ENCODE measurements at regions not wholly inside any gene's neighbourhood (a gene's known extent, or its start where the extent isn't known, plus 50 kb on each side); places are given as distances from the start of the nearest gene placed in this dataset.
"Not testable (repeated sequence)": the region's sequence is repeated elsewhere in the genome, so short reads cannot be mapped to it uniquely, and the experiment has no call there.

DNA sequence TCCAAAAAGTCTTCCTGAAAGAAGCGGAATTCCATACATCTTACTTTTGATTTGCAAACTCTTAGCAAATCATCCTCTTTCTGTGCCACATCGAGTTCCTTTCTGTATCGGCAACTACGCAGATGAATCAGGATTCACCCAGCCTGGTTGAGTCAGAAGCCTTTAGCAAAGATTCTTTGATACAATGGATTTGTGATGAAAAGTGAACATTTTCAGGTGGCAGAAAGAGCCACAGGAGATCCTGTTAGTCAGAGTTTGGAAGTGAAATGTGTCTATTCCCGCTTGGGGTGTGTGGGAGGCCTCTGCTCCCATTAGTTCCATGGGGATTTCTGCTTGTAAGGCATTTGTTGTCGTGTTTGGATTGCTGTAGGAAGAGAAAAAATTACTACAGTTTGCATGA lies 351.8 kb upstream of the WWC1 start:
- peaks cover 3% of the 10 kb centered on the region for H3K4me1 Mint-ChIP-seq (ENCODE audit: low read depth)
- no peak for DNase-seq (ENCODE audit: low spot score, unreplicated experiment)
- no peaks in the 10 kb centered on the region for H3K36me3 Mint-ChIP-seq (ENCODE audit: insufficient read depth)
- H3K27ac Mint-ChIP-seq, result no peak overlapping the region
- TF ChIP-seq, protein P1, sequence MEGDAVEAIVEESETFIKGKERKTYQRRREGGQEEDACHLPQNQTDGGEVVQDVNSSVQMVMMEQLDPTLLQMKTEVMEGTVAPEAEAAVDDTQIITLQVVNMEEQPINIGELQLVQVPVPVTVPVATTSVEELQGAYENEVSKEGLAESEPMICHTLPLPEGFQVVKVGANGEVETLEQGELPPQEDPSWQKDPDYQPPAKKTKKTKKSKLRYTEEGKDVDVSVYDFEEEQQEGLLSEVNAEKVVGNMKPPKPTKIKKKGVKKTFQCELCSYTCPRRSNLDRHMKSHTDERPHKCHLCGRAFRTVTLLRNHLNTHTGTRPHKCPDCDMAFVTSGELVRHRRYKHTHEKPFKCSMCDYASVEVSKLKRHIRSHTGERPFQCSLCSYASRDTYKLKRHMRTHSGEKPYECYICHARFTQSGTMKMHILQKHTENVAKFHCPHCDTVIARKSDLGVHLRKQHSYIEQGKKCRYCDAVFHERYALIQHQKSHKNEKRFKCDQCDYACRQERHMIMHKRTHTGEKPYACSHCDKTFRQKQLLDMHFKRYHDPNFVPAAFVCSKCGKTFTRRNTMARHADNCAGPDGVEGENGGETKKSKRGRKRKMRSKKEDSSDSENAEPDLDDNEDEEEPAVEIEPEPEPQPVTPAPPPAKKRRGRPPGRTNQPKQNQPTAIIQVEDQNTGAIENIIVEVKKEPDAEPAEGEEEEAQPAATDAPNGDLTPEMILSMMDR (IDR thresholded peaks at IDR 0.05; ENCODE audit: unreplicated experiment), result no peak
- H3K4me3 Mint-ChIP-seq (ENCODE audit: low read depth), result no peak overlapping the region
- H3K27me3 Mint-ChIP-seq, result peaks cover 3% of the 10 kb centered on the region
- H3K9me3 Mint-ChIP-seq (ENCODE audit: low read depth), result peaks cover 3% of the 10 kb centered on the region

DNA sequence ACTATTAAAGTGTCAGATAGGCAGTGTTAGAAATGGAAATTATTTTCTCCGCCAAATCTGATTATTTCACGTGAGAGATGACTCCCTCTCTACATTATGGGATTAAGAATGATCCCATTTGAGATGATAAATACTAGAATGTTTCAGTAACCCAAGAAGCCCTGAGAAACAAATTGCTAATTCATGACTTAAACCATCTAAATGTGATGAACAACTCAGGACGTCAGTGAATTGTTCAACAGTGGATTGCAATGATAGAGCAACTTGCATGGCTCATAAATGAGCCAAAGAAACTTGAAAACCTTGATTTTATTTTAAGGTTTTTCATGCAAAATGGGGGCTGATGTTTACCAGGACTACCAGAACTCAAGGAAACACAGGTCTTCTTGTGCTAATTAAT lies 350.5 kb upstream of the WWC1 start:
- no peak overlapping the region for H3K27ac Mint-ChIP-seq
- DNase-seq (ENCODE audit: low spot score, unreplicated experiment), result no peak
- TF ChIP-seq, protein P1 (IDR thresholded peaks at IDR 0.05; ENCODE audit: unreplicated experiment), result no peak
- H3K4me3 Mint-ChIP-seq (ENCODE audit: low read depth), result no peak overlapping the region
- H3K27me3 Mint-ChIP-seq, result no peaks in the 10 kb centered on the region
- H3K4me1 Mint-ChIP-seq (ENCODE audit: low read depth), result peaks cover 1% of the 10 kb centered on the region
- peaks cover 3% of the 10 kb centered on the region for H3K9me3 Mint-ChIP-seq (ENCODE audit: low read depth)
- H3K36me3 Mint-ChIP-seq (ENCODE audit: insufficient read depth), result no peaks in the 10 kb centered on the region

DNA sequence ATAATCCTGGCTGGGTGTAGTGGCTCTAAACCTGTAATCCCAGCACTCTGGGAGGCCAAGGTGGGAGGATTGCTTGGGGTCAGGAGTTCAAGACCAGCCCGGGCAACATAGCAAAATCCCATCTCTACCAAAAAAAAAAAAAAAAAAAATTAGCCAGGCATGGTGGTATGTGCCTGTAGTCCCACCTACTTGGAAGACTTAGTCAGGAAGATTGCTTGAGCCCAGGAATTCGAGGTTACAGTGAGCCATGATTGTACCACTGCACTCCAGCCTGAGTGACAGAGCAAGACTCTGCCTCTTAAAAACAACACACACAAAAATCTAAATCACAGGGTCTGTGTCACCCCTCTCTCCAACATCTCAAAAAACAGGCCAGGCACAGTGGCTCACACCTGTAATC lies 349.9 kb upstream of the WWC1 start:
- H3K27me3 Mint-ChIP-seq; DNase-seq (ENCODE audit: low spot score, unreplicated experiment); H3K4me3 Mint-ChIP-seq (ENCODE audit: low read depth); H3K27ac Mint-ChIP-seq; H3K4me1 Mint-ChIP-seq (ENCODE audit: low read depth); H3K9me3 Mint-ChIP-seq (ENCODE audit: low read depth); H3K36me3 Mint-ChIP-seq (ENCODE audit: insufficient read depth): not testable (repeated sequence)

DNA sequence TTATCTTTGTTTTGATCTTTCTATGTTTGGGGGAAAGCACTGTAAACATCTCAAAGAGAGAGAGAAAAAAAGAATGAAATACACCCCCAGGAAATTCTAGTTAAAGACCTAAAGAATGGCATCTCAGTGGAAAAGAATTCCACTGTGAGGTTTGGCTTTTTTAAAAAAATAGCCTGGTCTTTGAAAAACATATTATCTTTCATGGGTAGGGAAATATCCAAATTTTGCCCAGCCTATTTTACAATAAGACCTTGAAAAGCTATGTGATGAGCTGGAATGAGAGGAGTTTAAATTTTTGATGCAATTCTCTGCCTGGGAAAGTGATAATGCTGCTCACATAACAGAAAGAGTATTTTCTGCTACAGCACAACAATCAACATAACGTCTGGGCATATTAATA lies 348.1 kb upstream of the WWC1 start:
- no peak overlapping the region for H3K27ac Mint-ChIP-seq
- TF ChIP-seq, protein P1 (IDR thresholded peaks at IDR 0.05; ENCODE audit: unreplicated experiment), result no peak
- H3K4me3 Mint-ChIP-seq (ENCODE audit: low read depth), result no peak overlapping the region
- DNase-seq (ENCODE audit: low spot score, unreplicated experiment), result no peak
- H3K4me1 Mint-ChIP-seq (ENCODE audit: low read depth), result peaks cover 1% of the 10 kb centered on the region
- H3K9me3 Mint-ChIP-seq (ENCODE audit: low read depth), result peaks cover 1% of the 10 kb centered on the region
- no peaks in the 10 kb centered on the region for H3K27me3 Mint-ChIP-seq
- no peaks in the 10 kb centered on the region for H3K36me3 Mint-ChIP-seq (ENCODE audit: insufficient read depth)

DNA sequence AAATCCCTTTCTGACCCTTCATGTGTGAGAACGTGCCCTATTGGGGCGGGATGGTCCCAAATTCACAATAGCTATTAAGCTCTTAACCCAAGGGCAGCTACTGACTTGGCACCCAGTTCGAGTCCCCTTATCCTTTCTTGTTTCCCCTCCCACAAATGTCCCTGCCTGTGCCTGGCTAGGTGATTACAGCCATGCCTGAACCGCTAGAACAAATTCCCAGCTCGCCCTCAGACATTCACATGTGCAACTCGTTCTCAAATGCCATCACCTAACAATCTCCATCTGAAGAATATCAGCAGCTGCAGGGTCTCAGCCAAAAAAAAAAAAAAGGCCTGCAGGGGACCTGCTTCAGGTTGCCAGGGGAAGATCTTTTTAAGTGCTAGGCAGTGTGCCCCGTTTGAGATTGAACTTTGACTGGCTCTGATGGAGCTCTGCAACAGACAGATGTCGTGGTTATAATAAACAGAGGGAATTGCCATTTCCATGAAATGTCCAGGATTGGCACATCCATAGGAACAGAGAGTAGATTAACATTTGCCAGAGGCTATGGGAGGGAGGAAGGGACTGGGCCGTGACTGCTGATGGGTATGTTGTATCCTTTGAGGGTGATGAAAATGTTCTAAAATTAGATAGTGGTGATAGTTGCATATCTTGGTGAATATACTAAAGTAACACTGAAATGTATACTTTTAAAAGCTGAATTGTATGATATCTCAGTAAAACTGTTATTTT lies 347.2 kb upstream of the WWC1 start:
- Mint-ChIP-seq H3K9me3 (ENCODE audit: low read depth) (no peaks in the 10 kb centered on the region), H3K4me3 (ENCODE audit: low read depth) (no peak overlapping the region), H3K27ac (no peak overlapping the region), H3K27me3 (no peaks in the 10 kb centered on the region), H3K36me3 (ENCODE audit: insufficient read depth) (no peaks in the 10 kb centered on the region), H3K4me1 (ENCODE audit: low read depth) (peaks cover 1% of the 10 kb centered on the region)
- TF ChIP-seq, protein P1 (IDR thresholded peaks at IDR 0.05; ENCODE audit: unreplicated experiment), result no peak
- DNase-seq (ENCODE audit: low spot score, unreplicated experiment), result no peak
